Endodermal cell (in vitro differentiated cells): ENCODE measurements at regions not wholly inside any gene's neighbourhood (a gene's known extent, or its start where the extent isn't known, plus 50 kb on each side); places are given as distances from the start of the nearest gene placed in this dataset.

Experiments used
- DNase-seq: peaks from one replicate; pipeline ENCODE4 v3.0.0-alpha.2; 2017
- H3K27ac ChIP-seq: 2 replicates; pipeline ENCODE4 v1.5.1; 2013; ENCODE audit warnings: mild to moderate bottlenecking, low read depth, low read length, moderate library complexity
- H3K27me3 ChIP-seq: 2 replicates; pipeline ENCODE4 v1.6.1; 2013; ENCODE audit warnings: mild to moderate bottlenecking, low read length, moderate library complexity; ENCODE audit not compliant: insufficient read depth, control insufficient read depth, poor library complexity, severe bottlenecking
- H3K36me3 ChIP-seq: 2 replicates; pipeline ENCODE4 v1.7.0; 2013; ENCODE audit warnings: mild to moderate bottlenecking, low read length, moderate library complexity; ENCODE audit not compliant: control insufficient read depth, insufficient read depth
- H3K4me1 ChIP-seq: one replicate; pipeline ENCODE4 v1.7.0; 2013; ENCODE audit warnings: low read length; ENCODE audit not compliant: control insufficient read depth, insufficient read depth
- H3K4me3 ChIP-seq: 2 replicates; pipeline ENCODE4 v1.5.1; 2013; ENCODE audit warnings: mild to moderate bottlenecking, low read length, moderate library complexity
- H3K9ac ChIP-seq: 2 replicates; pipeline ENCODE4 v1.6.1; 2013; ENCODE audit warnings: mild to moderate bottlenecking, low read length, moderate library complexity; ENCODE audit not compliant: poor library complexity, severe bottlenecking; ENCODE audit errors: extremely low read depth
- H3K9me3 ChIP-seq: 2 replicates; pipeline ENCODE4 v1.6.1; 2013; ENCODE audit warnings: mild to moderate bottlenecking, low read length, moderate library complexity; ENCODE audit not compliant: control insufficient read depth
- H3K27ac Mint-ChIP-seq: 2 replicates; pipeline ENCODE4 v1.8.0; 2020; ENCODE audit warnings: mixed read lengths
- H3K27me3 Mint-ChIP-seq: 2 replicates; pipeline ENCODE4 v1.8.0; 2021; ENCODE audit warnings: mild to moderate bottlenecking, mixed read lengths; ENCODE audit not compliant: insufficient read depth
- H3K36me3 Mint-ChIP-seq: 2 replicates; pipeline ENCODE4 v1.8.0; 2020; ENCODE audit warnings: low read depth, mixed read lengths
- H3K4me1 Mint-ChIP-seq: 2 replicates; pipeline ENCODE4 v1.8.0; 2020; ENCODE audit warnings: mixed read lengths
- H3K4me3 Mint-ChIP-seq: 2 replicates; pipeline ENCODE4 v1.8.0; 2020; ENCODE audit warnings: mild to moderate bottlenecking, moderate library complexity, mixed read lengths
- H3K9me3 Mint-ChIP-seq: 2 replicates; pipeline ENCODE4 v1.8.0; 2020; ENCODE audit warnings: mild to moderate bottlenecking, mixed read lengths
- WGBS, 2 experiments: methylation state at CpG; one replicate each; pipeline versions ENCODE4 v1.1.5 to v1.1.7; 2013; ENCODE audit warnings: missing lambda C conversion rate in 2 of 2, mixed read lengths in 1 of 2; ENCODE audit not compliant: insufficient coverage in 1 of 2, insufficient read length in 1 of 2; 5-methylcytosine and 5-hydroxymethylcytosine counted together
- TF ChIP-seq, protein P1 (sequence below): fragments of 200-600 bp; sonication (generic); conservative IDR thresholded peaks from 2 replicates; pipeline ENCODE4 v1.5.0; 2021; ENCODE audit warnings: antibody characterized with exemption, mild to moderate bottlenecking

DNA sequence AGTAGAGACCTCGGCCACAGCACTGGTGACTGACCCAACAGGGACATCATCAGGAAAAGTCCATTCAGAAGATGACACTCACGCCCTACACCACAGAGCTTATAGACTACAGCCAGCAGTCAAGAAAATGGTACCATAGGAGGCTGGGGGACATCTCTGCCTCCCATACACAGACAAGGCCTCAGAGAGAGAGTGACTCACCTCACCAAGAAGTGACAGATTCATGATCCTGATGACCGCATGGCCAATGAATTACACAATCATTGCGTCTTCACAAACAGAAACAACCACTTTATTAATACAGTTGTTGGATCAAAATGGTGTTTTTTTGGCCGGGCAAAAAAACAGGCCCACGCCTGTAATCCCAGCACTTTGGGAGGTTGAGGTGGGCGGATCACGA lies 260.8 kb upstream of the TSHZ3 start:
- Mint-ChIP-seq H3K4me1 (no peaks in the 10 kb centered on the region), H3K27ac (no peak overlapping the region), H3K27me3 (peaks cover 3% of the 10 kb centered on the region), H3K4me3 (no peak overlapping the region), H3K36me3 (no peaks in the 10 kb centered on the region), H3K9me3 (no peaks in the 10 kb centered on the region)
- no peak for DNase-seq
- TF ChIP-seq, protein P1, sequence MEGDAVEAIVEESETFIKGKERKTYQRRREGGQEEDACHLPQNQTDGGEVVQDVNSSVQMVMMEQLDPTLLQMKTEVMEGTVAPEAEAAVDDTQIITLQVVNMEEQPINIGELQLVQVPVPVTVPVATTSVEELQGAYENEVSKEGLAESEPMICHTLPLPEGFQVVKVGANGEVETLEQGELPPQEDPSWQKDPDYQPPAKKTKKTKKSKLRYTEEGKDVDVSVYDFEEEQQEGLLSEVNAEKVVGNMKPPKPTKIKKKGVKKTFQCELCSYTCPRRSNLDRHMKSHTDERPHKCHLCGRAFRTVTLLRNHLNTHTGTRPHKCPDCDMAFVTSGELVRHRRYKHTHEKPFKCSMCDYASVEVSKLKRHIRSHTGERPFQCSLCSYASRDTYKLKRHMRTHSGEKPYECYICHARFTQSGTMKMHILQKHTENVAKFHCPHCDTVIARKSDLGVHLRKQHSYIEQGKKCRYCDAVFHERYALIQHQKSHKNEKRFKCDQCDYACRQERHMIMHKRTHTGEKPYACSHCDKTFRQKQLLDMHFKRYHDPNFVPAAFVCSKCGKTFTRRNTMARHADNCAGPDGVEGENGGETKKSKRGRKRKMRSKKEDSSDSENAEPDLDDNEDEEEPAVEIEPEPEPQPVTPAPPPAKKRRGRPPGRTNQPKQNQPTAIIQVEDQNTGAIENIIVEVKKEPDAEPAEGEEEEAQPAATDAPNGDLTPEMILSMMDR = no peak
- H3K27ac ChIP-seq = no peak overlapping the region
- no peaks in the 10 kb centered on the region for H3K36me3 ChIP-seq
- H3K27me3 ChIP-seq = peaks cover 7% of the 10 kb centered on the region
- no peak overlapping the region for H3K9ac ChIP-seq
- no peaks in the 10 kb centered on the region for H3K9me3 ChIP-seq
- no peak overlapping the region for H3K4me3 ChIP-seq
- 92 to 100% methylated on average over 2 to 8 of the region's 8 CpGs for WGBS, 2 experiments
- no peaks in the 10 kb centered on the region for H3K4me1 ChIP-seq

DNA sequence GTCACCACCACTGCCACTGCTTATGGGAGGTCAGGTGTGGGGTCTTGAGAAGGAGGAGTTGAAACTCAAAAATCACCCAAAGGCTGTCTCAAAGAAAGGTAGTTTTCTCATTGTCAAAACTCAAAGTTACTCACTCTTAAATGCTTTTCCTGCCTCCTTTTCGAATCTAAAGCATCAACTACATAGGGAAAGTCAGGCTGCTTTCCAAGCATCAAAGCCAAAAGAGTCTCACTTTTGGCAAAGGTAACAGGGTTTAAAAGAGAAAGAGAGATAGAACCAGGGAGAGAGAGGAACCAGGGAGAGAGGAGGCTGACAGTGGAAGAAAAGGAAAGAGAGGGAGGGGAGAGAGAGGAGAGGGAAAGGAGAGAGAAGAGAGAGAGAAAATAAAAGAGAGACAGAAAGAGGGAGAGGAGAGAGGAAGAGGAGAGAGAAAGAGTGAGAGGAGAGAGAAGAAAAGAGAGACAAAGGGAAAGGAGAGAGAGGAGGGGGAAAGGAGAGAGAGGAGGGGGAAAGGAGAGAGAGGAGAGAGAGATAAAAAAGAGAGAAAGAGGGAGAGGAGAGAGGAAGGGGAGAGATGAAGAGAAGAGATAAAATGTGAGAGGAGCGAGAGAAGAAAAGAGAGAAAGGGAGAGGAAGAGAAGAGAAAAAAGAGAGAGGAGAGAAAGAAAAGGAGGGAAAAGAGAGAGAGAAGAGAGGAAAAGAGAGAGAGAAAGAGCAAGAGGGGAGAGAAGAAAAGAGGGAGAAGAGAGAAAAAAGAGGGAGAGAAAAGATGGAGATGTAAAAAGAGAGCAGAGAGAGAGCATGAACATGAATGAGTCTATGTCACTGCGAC lies 262.0 kb upstream of the TSHZ3 start:
- H3K36me3 ChIP-seq = no peaks in the 10 kb centered on the region

DNA sequence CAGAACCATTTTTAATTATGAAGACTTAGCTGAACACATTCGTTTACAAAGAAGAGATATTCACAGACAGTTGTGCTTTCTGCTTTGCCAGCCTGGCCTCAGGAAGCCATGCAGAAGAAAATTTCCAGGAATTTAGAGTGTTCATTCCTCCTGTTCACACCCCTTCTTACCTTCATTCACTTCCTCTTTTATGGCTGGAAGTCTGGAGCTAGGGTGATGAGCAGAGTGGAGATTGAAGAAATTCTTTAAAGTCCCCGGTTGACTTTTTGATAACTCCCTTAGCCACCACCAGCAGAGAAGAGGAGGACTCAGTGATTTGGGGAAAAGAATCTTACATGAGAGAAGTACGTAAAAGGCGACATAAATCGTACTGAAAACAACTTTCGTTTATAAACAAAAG lies 263.6 kb upstream of the TSHZ3 start:
- no peak for DNase-seq
- Histone ChIP-seq H3K4me1 (no peaks in the 10 kb centered on the region), H3K27me3 (peaks cover 7% of the 10 kb centered on the region), H3K36me3 (no peaks in the 10 kb centered on the region), H3K9ac (no peak overlapping the region), H3K9me3 (no peaks in the 10 kb centered on the region), H3K27ac (no peak overlapping the region), H3K4me3 (no peak overlapping the region)
- WGBS, 2 experiments = 70% methylated on average over 1 of the region's 6 CpGs; no CpG with 5 or more reads in 1 of the 2 experiments
- Mint-ChIP-seq H3K36me3 (no peaks in the 10 kb centered on the region), H3K4me1 (no peaks in the 10 kb centered on the region), H3K27me3 (peaks cover 3% of the 10 kb centered on the region), H3K4me3 (no peak overlapping the region), H3K27ac (no peak overlapping the region), H3K9me3 (no peaks in the 10 kb centered on the region)
- TF ChIP-seq, protein P1 = no peak

More for the DNA sequence above, 262.0 kb upstream of the TSHZ3 start:
- WGBS, 2 experiments = 90 to 96% methylated on average over 2 to 3 of the region's 3 CpGs
- no peak overlapping the region for H3K4me3 Mint-ChIP-seq
- no peak overlapping the region for H3K9ac ChIP-seq
- H3K27me3 Mint-ChIP-seq = peaks cover 3% of the 10 kb centered on the region
- H3K27me3 ChIP-seq = peaks cover 7% of the 10 kb centered on the region
- H3K4me1 Mint-ChIP-seq = no peaks in the 10 kb centered on the region
- H3K27ac Mint-ChIP-seq = no peak overlapping the region
- no peak overlapping the region for H3K27ac ChIP-seq
- no peaks in the 10 kb centered on the region for H3K9me3 Mint-ChIP-seq
- DNase-seq = no peak
- H3K36me3 Mint-ChIP-seq = no peaks in the 10 kb centered on the region
- H3K9me3 ChIP-seq = no peaks in the 10 kb centered on the region
- no peaks in the 10 kb centered on the region for H3K4me1 ChIP-seq
- H3K4me3 ChIP-seq = no peak overlapping the region
- TF ChIP-seq, protein P1 = no peak
